ENCODE measurements at regions not wholly inside any gene's neighbourhood (a gene's known extent, or its start where the extent isn't known, plus 50 kb on each side); places are given as distances from the start of the nearest gene placed in this dataset.

DNA sequence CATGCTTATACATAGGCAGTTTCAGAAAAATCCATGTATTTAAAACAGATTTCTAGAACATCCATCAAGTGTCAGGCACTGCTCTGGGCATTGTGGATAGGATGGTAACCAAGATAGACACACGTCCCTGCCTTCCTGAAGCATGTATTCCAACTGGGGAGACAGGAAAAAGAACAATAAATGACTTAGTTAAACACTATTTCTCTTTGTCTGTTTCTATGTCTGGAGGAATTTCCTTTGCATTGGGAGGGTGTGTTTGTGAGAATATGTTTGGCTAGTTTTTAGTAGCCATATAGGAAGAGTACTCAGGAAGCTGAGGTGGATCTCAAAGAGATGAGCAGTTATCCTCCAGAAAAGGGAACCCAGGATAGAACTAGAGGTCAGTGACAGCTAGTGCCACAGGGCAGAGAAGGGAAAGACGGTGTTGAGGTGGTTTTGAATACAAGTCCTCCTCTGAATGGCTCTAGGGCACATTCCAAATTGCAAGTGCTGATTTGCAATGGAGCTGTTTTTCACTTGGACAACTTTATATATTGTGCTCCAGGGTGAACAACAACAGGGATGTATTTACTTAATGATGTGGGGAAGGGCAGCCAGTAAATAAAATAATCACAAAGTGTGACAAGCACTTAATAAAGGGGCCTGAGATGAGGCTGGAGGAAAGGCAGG, 144.7 kb upstream of the SHB start:
- DNase-seq = no peak

DNA sequence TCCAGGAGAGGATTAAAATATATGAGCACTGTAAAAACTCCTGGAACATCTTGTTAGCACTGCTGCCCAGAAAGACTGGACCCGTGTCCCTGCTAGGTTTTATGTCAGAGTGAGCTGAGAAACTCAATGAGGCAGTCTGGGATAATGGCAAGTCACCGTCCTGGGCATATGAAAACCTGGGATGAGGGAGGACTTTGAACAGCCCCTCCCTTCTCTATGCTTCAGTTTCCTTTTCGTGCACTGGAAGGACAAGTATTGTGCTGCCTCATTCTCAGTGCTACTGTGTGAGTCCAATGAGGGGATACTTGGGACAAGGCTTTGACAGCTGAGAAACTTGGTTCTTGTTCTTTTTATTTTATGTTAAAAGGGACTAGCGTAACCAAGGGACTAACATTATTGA, 143.0 kb upstream of the SHB start:
- TF ChIP-seq POLR2A (IDR thresholded peaks at IDR 0.05) = no peak
- TF ChIP-seq, protein P1, sequence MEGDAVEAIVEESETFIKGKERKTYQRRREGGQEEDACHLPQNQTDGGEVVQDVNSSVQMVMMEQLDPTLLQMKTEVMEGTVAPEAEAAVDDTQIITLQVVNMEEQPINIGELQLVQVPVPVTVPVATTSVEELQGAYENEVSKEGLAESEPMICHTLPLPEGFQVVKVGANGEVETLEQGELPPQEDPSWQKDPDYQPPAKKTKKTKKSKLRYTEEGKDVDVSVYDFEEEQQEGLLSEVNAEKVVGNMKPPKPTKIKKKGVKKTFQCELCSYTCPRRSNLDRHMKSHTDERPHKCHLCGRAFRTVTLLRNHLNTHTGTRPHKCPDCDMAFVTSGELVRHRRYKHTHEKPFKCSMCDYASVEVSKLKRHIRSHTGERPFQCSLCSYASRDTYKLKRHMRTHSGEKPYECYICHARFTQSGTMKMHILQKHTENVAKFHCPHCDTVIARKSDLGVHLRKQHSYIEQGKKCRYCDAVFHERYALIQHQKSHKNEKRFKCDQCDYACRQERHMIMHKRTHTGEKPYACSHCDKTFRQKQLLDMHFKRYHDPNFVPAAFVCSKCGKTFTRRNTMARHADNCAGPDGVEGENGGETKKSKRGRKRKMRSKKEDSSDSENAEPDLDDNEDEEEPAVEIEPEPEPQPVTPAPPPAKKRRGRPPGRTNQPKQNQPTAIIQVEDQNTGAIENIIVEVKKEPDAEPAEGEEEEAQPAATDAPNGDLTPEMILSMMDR (IDR thresholded peaks at IDR 0.05) = no peak
- no peak overlapping the region for H3K4me3 ChIP-seq
- intact Hi-C loops (cut with DNase I) = no loop called here
- DNase-seq (no peak), ATAC-seq (no peak)
- H3K27ac ChIP-seq = no peak overlapping the region
- H3K36me3 ChIP-seq (replicated peaks in 1 of 2; ENCODE audit: insufficient read depth in 1 of 2, low read depth in 2 of 2) = no peaks in the 10 kb centered on the region
- no peaks in the 10 kb centered on the region for H3K27me3 ChIP-seq
- peaks cover 11% of the 10 kb centered on the region for H3K4me1 ChIP-seq
- WGBS, 2 donors = 71 to 75% methylated on average over 4 of the region's 4 CpGs
- peaks cover 0 to 5% (median 0%) of the 10 kb centered on the region in 3 donors for H3K9me3 ChIP-seq

More for the DNA sequence above, 144.7 kb upstream of the SHB start:
- no peaks in the 10 kb centered on the region for H3K4me1 ChIP-seq
- H3K9me3 ChIP-seq = no peaks in the 10 kb centered on the region
- no peak overlapping the region for H3K27ac ChIP-seq
- intact Hi-C loops (cut with DNase I) = no loop called here
- H3K27me3 ChIP-seq = no peaks in the 10 kb centered on the region
- H3K4me3 ChIP-seq = no peak overlapping the region
- WGBS, 2 donors = 30 to 64% methylated on average over 2 of the region's 2 CpGs
- no peaks in the 10 kb centered on the region for H3K36me3 ChIP-seq (replicated peaks in 1 of 2; ENCODE audit: insufficient read depth in 1 of 2, low read depth in 2 of 2)
- no peak for ATAC-seq
- TF ChIP-seq, protein P1 (IDR thresholded peaks at IDR 0.05) = no peak
- no peak for TF ChIP-seq POLR2A (IDR thresholded peaks at IDR 0.05)

DNA sequence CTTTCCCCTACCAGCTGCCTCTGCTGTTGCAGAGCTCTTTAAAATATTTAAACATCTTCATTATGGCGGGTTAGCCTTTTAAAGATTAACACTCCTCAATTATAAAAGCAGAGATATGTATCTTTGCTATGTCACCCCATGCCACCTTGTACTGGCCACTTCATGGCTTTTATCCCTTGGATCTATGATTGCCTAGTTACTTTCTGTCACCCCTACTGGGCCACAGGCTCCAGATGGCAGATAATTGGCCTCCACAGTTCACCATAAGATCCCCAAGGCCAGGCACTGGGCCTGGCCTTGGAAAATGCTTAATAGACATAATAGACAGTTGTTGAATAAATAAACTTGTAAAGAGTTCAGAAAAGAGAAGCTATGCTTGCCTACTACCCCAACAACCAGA, 142.0 kb upstream of the SHB start:
- no peak overlapping the region for H3K27ac ChIP-seq
- 91 to 100% methylated on average over 1 of the region's 1 CpG for WGBS, 2 donors

DNA sequence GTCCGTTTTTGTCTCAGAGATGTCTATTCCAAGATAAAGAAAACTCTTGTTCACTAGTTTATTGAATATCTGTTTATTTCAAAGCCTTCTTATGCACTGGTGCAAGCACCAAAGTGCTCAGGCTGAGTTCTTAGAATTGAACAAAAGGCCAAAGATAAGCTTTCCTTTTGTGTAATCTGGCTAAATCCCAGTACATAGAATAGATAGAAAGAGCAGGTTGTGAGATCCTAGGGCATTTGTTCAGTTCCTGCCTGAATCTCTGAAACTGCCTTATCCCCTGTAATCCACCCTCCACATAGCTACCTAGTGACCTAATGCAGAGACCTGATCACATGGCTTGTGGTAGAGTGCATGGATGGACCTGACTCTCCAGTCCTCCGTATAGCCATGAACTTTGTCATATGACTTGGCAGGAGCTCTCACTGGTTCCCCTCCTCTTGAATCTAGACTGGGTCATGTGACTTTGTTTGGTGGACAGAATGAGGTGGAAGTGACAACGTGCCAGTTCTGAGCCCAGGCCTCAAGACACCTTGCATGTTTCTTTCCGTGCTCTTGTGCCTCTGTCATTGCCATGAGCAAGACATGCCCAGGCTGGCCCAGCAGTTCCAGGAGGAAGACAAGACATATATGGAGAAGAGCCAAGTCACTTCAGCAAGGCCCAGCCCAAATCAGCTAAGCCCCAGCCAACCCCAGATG, 139.3 kb upstream of the SHB start:
- H3K27me3 ChIP-seq = no peaks in the 10 kb centered on the region
- peak; percentile 98 for ATAC-seq

More for the DNA sequence above, 142.0 kb upstream of the SHB start:
- intact Hi-C loops (cut with DNase I) = no loop called here
- Histone ChIP-seq H3K9me3 (peaks cover 0 to 6% (median 0%) of the 10 kb centered on the region in 3 donors), H3K27me3 (no peaks in the 10 kb centered on the region), H3K4me1 (peaks cover 11% of the 10 kb centered on the region), H3K4me3 (no peak overlapping the region), H3K36me3 (replicated peaks in 1 of 2; ENCODE audit: insufficient read depth in 1 of 2, low read depth in 2 of 2) (no peaks in the 10 kb centered on the region)
- no peak for TF ChIP-seq POLR2A (IDR thresholded peaks at IDR 0.05)
- TF ChIP-seq, protein P1 (IDR thresholded peaks at IDR 0.05) = no peak
- DNase-seq = no peak
- no peak for ATAC-seq

More for the DNA sequence above, 139.3 kb upstream of the SHB start:
- intact Hi-C loops (cut with DNase I) = no loop called here
- no peaks in the 10 kb centered on the region for H3K36me3 ChIP-seq (replicated peaks in 1 of 2; ENCODE audit: insufficient read depth in 1 of 2, low read depth in 2 of 2)
- peak; percentile 41 to 77 (median 70) for DNase-seq
- peaks cover 0 to 6% (median 0%) of the 10 kb centered on the region in 3 donors for H3K9me3 ChIP-seq
- H3K4me1 ChIP-seq = peaks cover 11% of the 10 kb centered on the region
- 36 to 41% methylated on average over 3 to 4 of the region's 4 CpGs for WGBS, 2 donors
- TF ChIP-seq, protein P1 (IDR thresholded peaks at IDR 0.05) = no peak
- TF ChIP-seq POLR2A (IDR thresholded peaks at IDR 0.05) = no peak
- H3K4me3 ChIP-seq = no peak overlapping the region
- H3K27ac ChIP-seq = peak overlapping the region; percentile 42 to 63 (median 50)

Measured in body of pancreas (tissue), 4 donors.